ENCODE measurements at regions not wholly inside any gene's neighbourhood (a gene's known extent, or its start where the extent isn't known, plus 50 kb on each side); places are given as distances from the start of the nearest gene placed in this dataset.

GRCh38 chr3:103306104-103306503 is 871.3 kb downstream of the ZPLD1 start:
- TF ChIP-seq ZNF274 (IDR thresholded peaks at IDR 0.05; ENCODE audit: low read depth, low read length) (no peak), SUZ12 (IDR thresholded peaks at IDR 0.05; ENCODE audit: extremely low read depth, insufficient read depth, insufficient read length) (no peak)
